Naive thymus-derived CD8-positive, alpha-beta T cell (primary cell): ENCODE measurements at regions not wholly inside any gene's neighbourhood (a gene's known extent, or its start where the extent isn't known, plus 50 kb on each side); places are given as distances from the start of the nearest gene placed in this dataset.

ENCODE experiments used
- ATAC-seq, 2 donors: fragments of 150-1000 bp; cut with Tn5 transposase in 1 of 2; sonication (Bioruptor Pico), chemical (Tn5 transposase) in 1 of 2; 1 replicate in 1 of 2; 2 replicates in 1 of 2; pipeline ENCODE4 v1.10.0; 2021; ENCODE audit warnings: mild to moderate bottlenecking in 2 of 2, moderate library complexity in 2 of 2
- POLR2A ChIA-PET: fragments of 350-600 bp; sonication (Branson Sonifier 250); formaldehyde crosslinking; loops from one replicate; lab custom pipeline; 2021; ENCODE audit warnings: antibody characterized with exemption; lab: Charles Lee
- DNase-seq, 10 donors: peaks; one replicate each; pipeline versions ENCODE4 v3.0.0 to v3.0.0-alpha.2; 2020 to 2022
- H3K27ac Mint-ChIP-seq, 10 donors: one replicate each; pipeline ENCODE4 v1.8.0; 2020 to 2022; ENCODE audit warnings: mild to moderate bottlenecking in 10 of 10, mixed read lengths in 10 of 10, moderate library complexity in 4 of 10, inconsistent platforms in 1 of 10
- H3K27me3 Mint-ChIP-seq, 5 donors: one replicate each; pipeline ENCODE4 v1.8.0; 2021 to 2022; ENCODE audit warnings: mixed read lengths in 5 of 5
- H3K36me3 Mint-ChIP-seq, 3 donors: one replicate each; pipeline ENCODE4 v1.8.0; 2020 to 2022; ENCODE audit warnings: mixed read lengths in 3 of 3, mild to moderate bottlenecking in 2 of 3, inconsistent platforms in 1 of 3
- H3K4me1 Mint-ChIP-seq, 4 donors: one replicate each; pipeline ENCODE4 v1.8.0; 2021 to 2022; ENCODE audit warnings: mixed read lengths in 4 of 4
- H3K4me3 Mint-ChIP-seq, 10 donors: one replicate each; pipeline ENCODE4 v1.8.0; 2020 to 2022; ENCODE audit warnings: mild to moderate bottlenecking in 10 of 10, mixed read lengths in 10 of 10, moderate library complexity in 6 of 10, inconsistent platforms in 1 of 10
- H3K9me3 Mint-ChIP-seq, 9 donors: one replicate each; pipeline ENCODE4 v1.8.0; 2020 to 2022; ENCODE audit warnings: mixed read lengths in 9 of 9, mild to moderate bottlenecking in 3 of 9, inconsistent platforms in 1 of 9, moderate library complexity in 1 of 9

- H3K36me3 Mint-ChIP-seq = peaks cover 0 to 2% (median 0%) of the 10 kb centered on the region in 3 donors
- peaks cover 39 to 94% (median 64%) of the 10 kb centered on the region in 5 donors for H3K27me3 Mint-ChIP-seq
- peaks cover 6 to 23% (median 12%) of the 10 kb centered on the region in 4 donors for H3K4me1 Mint-ChIP-seq
- POLR2A ChIA-PET = no interaction called here
- no peak overlapping the region for H3K27ac Mint-ChIP-seq
- H3K4me3 Mint-ChIP-seq = peak overlapping the region in 7 of 10 donors; percentile 16 to 70 (median 28)
- ATAC-seq (no peak), DNase-seq (peak in 1 of 10 donors; percentile 50)
- peaks cover 0 to 2% (median 0%) of the 10 kb centered on the region in 9 donors for H3K9me3 Mint-ChIP-seq
These were observed 135.6 kb downstream of the TPRA1 start for GRCh38 chr3:127454968-127455367.

GRCh38 chr3:127454051-127454450 lies 136.5 kb downstream of the TPRA1 start:
- POLR2A ChIA-PET = no interaction called here
- ATAC-seq (no peak), DNase-seq (peak in 1 of 10 donors; percentile 30)
- no peak overlapping the region for H3K4me3 Mint-ChIP-seq
- H3K4me1 Mint-ChIP-seq = peaks cover 6 to 23% (median 12%) of the 10 kb centered on the region in 4 donors
- peaks cover 41 to 94% (median 62%) of the 10 kb centered on the region in 5 donors for H3K27me3 Mint-ChIP-seq
- peaks cover 0 to 2% (median 0%) of the 10 kb centered on the region in 9 donors for H3K9me3 Mint-ChIP-seq
- H3K36me3 Mint-ChIP-seq = peaks cover 0 to 2% (median 0%) of the 10 kb centered on the region in 3 donors
- H3K27ac Mint-ChIP-seq = no peak overlapping the region

- no peak overlapping the region for H3K27ac Mint-ChIP-seq
- POLR2A ChIA-PET = no interaction called here
- H3K27me3 Mint-ChIP-seq = peaks cover 32 to 87% (median 59%) of the 10 kb centered on the region in 5 donors
- DNase-seq (peak in 1 of 10 donors; percentile 40), ATAC-seq (no peak)
- H3K36me3 Mint-ChIP-seq = peaks cover 0 to 2% (median 0%) of the 10 kb centered on the region in 3 donors
- no peaks in the 10 kb centered on the region for H3K9me3 Mint-ChIP-seq
- H3K4me1 Mint-ChIP-seq = peaks cover 4 to 22% (median 12%) of the 10 kb centered on the region in 4 donors
- no peak overlapping the region for H3K4me3 Mint-ChIP-seq
These were observed 138.2 kb downstream of the TPRA1 start for GRCh38 chr3:127452321-127452821.

GRCh38 chr3:127451321-127451720 lies 139.2 kb downstream of the TPRA1 start:
- peaks cover 4 to 13% (median 8%) of the 10 kb centered on the region in 4 donors for H3K4me1 Mint-ChIP-seq
- ATAC-seq (no peak), DNase-seq (no peak)
- H3K27me3 Mint-ChIP-seq = peaks cover 29 to 76% (median 52%) of the 10 kb centered on the region in 5 donors
- no peaks in the 10 kb centered on the region for H3K9me3 Mint-ChIP-seq
- no peak overlapping the region for H3K4me3 Mint-ChIP-seq
- POLR2A ChIA-PET = no interaction called here
- peaks cover 0 to 2% (median 0%) of the 10 kb centered on the region in 3 donors for H3K36me3 Mint-ChIP-seq
- no peak overlapping the region for H3K27ac Mint-ChIP-seq

DNA sequence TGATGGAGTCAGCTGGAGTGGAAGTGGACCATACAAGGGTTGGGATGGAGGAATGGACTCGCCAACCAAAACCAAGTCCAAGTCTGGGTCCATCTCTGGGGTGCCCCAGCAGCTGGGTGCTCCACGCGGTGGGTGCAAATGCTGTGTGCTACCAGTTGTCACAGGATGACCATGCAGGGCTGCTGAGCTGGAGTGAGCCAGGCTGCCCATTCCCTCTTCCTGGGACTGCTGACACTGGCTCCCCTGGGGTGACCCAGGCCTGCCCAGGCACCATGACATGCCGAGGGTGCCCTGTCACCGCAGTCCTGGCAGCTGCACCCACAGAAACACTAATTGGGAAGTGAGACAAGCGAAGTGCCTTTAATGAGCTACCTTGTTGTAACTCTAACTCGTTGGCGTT lies 140.2 kb downstream of the TPRA1 start:
- peaks cover 31 to 74% (median 52%) of the 10 kb centered on the region in 5 donors for H3K27me3 Mint-ChIP-seq
- H3K27ac Mint-ChIP-seq = no peak overlapping the region
- DNase-seq (no peak), ATAC-seq (no peak)
- no peaks in the 10 kb centered on the region for H3K9me3 Mint-ChIP-seq
- H3K4me3 Mint-ChIP-seq = no peak overlapping the region
- H3K36me3 Mint-ChIP-seq = peaks cover 0 to 2% (median 0%) of the 10 kb centered on the region in 3 donors
- H3K4me1 Mint-ChIP-seq = peaks cover 3 to 5% (median 3%) of the 10 kb centered on the region in 4 donors
- POLR2A ChIA-PET = no interaction called here

GRCh38 chr3:127449486-127450212 lies 140.9 kb downstream of the TPRA1 start:
- H3K27ac Mint-ChIP-seq = no peak overlapping the region
- no peaks in the 10 kb centered on the region for H3K4me1 Mint-ChIP-seq
- DNase-seq (no peak), ATAC-seq (no peak)
- H3K36me3 Mint-ChIP-seq = peaks cover 0 to 2% (median 0%) of the 10 kb centered on the region in 3 donors
- H3K4me3 Mint-ChIP-seq = no peak overlapping the region
- POLR2A ChIA-PET = no interaction called here
- no peaks in the 10 kb centered on the region for H3K9me3 Mint-ChIP-seq
- H3K27me3 Mint-ChIP-seq = peaks cover 28 to 74% (median 47%) of the 10 kb centered on the region in 5 donors

DNA sequence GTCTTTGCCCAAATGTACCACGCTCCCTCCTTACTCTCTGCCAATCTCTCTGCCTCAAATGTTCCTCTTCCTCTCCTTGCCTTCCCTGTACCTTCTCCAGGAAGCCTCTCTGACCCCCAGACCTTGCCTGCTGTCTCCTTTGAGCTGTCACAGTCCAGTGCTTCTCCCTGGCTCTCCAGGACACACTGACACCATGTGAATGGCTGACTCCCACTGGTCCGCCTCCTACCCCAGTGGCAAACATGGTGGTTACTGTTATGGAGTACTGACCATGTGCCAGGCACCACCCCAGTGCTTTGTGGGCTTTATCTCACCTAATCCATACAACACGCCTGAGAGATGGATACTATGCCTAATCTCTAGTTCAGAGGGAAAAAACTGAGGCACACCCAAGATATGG lies 141.9 kb downstream of the TPRA1 start:
- Mint-ChIP-seq H3K4me1 (no peaks in the 10 kb centered on the region), H3K9me3 (no peaks in the 10 kb centered on the region), H3K4me3 (no peak overlapping the region), H3K27ac (no peak overlapping the region), H3K36me3 (peaks cover 0 to 2% (median 0%) of the 10 kb centered on the region in 3 donors), H3K27me3 (peaks cover 25 to 66% (median 39%) of the 10 kb centered on the region in 5 donors)
- ATAC-seq (no peak), DNase-seq (no peak)
- POLR2A ChIA-PET = no interaction called here

DNA sequence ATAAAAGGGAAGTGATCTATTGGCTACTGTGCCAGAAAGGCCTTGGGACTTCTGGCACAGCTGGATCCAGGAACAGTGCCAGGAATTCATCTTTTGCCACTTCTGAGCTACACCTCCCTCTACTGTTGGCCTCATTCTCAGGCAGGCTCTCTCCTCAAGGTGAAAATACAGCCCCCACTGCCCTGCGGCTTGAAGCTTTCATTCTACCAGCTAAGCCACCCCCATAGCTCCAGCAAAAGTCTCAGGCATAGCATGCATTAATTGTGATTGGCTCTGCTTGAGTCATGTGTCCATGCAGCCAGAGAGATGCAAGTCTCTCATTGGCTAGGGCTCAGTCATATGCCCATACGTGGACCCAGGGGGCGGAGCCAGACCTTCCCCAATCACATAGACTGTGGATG lies 142.4 kb downstream of the TPRA1 start:
- H3K27me3 Mint-ChIP-seq = peaks cover 21 to 61% (median 36%) of the 10 kb centered on the region in 5 donors
- H3K4me3 Mint-ChIP-seq = no peak overlapping the region
- no peak overlapping the region for H3K27ac Mint-ChIP-seq
- ATAC-seq (no peak), DNase-seq (no peak)
- POLR2A ChIA-PET = no interaction called here
- H3K36me3 Mint-ChIP-seq = peaks cover 0 to 2% (median 0%) of the 10 kb centered on the region in 3 donors
- no peaks in the 10 kb centered on the region for H3K9me3 Mint-ChIP-seq
- H3K4me1 Mint-ChIP-seq = no peaks in the 10 kb centered on the region

GRCh38 chr3:127446756-127447155 lies 143.8 kb downstream of the TPRA1 start:
- H3K4me1 Mint-ChIP-seq = no peaks in the 10 kb centered on the region
- H3K27ac Mint-ChIP-seq = no peak overlapping the region
- ATAC-seq (no peak), DNase-seq (no peak)
- peaks cover 18 to 47% (median 31%) of the 10 kb centered on the region in 5 donors for H3K27me3 Mint-ChIP-seq
- no peaks in the 10 kb centered on the region for H3K36me3 Mint-ChIP-seq
- no peak overlapping the region for H3K4me3 Mint-ChIP-seq
- no peaks in the 10 kb centered on the region for H3K9me3 Mint-ChIP-seq
- POLR2A ChIA-PET = no interaction called here

DNA sequence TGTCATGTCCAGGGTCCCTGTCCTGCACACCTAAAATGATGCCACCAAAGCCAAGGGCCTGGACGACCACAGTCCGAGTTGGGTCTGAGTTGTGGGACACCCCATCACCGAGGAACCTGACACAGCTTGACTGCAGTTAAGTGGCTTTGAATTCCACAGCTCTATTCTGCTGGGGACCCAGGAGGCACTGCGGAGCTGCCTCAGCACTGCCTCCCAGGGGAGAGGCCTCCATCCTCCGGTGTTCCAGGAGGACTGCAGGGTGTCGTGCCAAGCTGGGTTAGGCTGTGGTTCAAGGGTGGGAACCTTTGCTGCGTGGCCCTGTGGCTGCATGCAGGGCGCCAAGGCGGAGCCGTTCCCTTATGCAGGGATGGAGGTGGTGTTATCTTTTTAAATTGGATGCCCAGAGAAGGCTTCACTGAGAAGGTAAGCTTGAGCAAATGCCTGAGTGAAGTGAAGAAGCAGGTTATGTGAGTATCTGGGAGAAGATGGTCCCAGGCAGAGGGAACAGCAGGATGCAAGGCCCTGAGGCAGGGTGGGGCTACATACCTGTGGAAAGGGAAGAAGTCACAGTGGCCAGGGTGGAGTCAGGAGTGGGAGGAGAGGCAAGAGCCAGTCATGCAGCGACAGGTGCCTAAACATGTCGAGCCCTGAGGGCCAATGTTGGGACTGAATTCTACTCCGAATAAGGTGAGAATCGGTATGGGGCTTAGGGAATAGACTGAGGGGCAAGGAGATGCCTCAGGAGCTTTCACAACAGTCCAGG lies 144.8 kb downstream of the TPRA1 start:
- Mint-ChIP-seq H3K4me3 (no peak overlapping the region), H3K36me3 (no peaks in the 10 kb centered on the region), H3K4me1 (no peaks in the 10 kb centered on the region), H3K27me3 (peaks cover 17 to 43% (median 30%) of the 10 kb centered on the region in 5 donors), H3K27ac (no peak overlapping the region), H3K9me3 (no peaks in the 10 kb centered on the region)
- DNase-seq (no peak), ATAC-seq (no peak)
- POLR2A ChIA-PET = no interaction called here

DNA sequence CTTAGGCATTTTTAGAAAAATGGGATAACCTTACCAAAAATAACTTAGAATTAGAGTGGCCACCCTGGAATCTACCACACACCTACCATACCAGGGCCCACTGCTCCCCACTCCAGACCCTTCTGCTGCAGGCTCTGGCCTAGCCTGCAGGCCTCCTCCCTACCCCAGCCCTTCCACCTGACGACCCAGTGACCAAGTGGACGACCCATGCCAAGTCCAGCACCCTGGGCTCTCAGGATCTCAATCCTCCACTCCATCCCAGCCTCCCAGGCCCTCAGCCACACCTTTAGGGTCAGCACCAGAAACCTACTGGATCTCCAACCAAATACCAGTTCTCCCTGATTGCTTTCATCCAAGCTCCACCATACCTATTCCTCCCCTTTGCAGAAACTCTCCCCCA lies 145.8 kb downstream of the TPRA1 start:
- DNase-seq (no peak), ATAC-seq (no peak)
- no peaks in the 10 kb centered on the region for H3K4me1 Mint-ChIP-seq
- H3K9me3 Mint-ChIP-seq = no peaks in the 10 kb centered on the region
- peaks cover 13 to 33% (median 24%) of the 10 kb centered on the region in 5 donors for H3K27me3 Mint-ChIP-seq
- POLR2A ChIA-PET = no interaction called here
- no peak overlapping the region for H3K27ac Mint-ChIP-seq
- H3K36me3 Mint-ChIP-seq = no peaks in the 10 kb centered on the region
- H3K4me3 Mint-ChIP-seq = no peak overlapping the region

GRCh38 chr3:127443581-127444375 lies 146.8 kb downstream of the TPRA1 start:
- Mint-ChIP-seq H3K9me3 (no peaks in the 10 kb centered on the region), H3K4me1 (peaks cover 0 to 3% (median 0%) of the 10 kb centered on the region in 4 donors), H3K4me3 (no peak overlapping the region), H3K27me3 (peaks cover 10 to 23% (median 21%) of the 10 kb centered on the region in 5 donors), H3K36me3 (no peaks in the 10 kb centered on the region), H3K27ac (peak overlapping the region in 1 of 10 donors; percentile 24)
- no peak for ATAC-seq
- POLR2A ChIA-PET = no interaction called here
- no peak for DNase-seq
